GM23338 (cell line): ENCODE measurements at regions not wholly inside any gene's neighbourhood (a gene's known extent, or its start where the extent isn't known, plus 50 kb on each side); places are given as distances from the start of the nearest gene placed in this dataset.

Experiments
- ATAC-seq: fragments of 200-7000 bp; cut with Tn5 transposase; 3 replicates; pipeline ENCODE4 v1.9.1; 2020
- DNase-seq: peaks from one replicate; pipeline ENCODE4 v3.0.0-alpha.2; 2015; ENCODE audit warnings: low spot score
- H2AFZ ChIP-seq: fragments of 200-600 bp; sonication (generic); 2 replicates; pipeline ENCODE4 v1.8.0; 2016; ENCODE audit warnings: antibody characterized with exemption, mild to moderate bottlenecking, moderate library complexity
- H3F3A ChIP-seq: fragments of 200-600 bp; sonication (generic); replicated peaks from 2 replicates; pipeline ENCODE4 v1.8.0; 2017; ENCODE audit warnings: antibody characterized with exemption, mixed run types, low read depth
- H3K27ac ChIP-seq: fragments of 200-600 bp; sonication (generic); 2 replicates; pipeline ENCODE4 v1.6.1; 2016; ENCODE audit warnings: low read depth
- H3K27me3 ChIP-seq: fragments of 200-600 bp; sonication (generic); 2 replicates; pipeline ENCODE4 v1.8.0; 2016; ENCODE audit warnings: mild to moderate bottlenecking, mixed run types, moderate library complexity; ENCODE audit not compliant: insufficient read depth
- H3K36me3 ChIP-seq: fragments of 200-600 bp; sonication (generic); 2 replicates; pipeline ENCODE4 v1.8.0; 2016; ENCODE audit warnings: mild to moderate bottlenecking; ENCODE audit not compliant: insufficient read depth
- H3K4me1 ChIP-seq: fragments of 200-600 bp; sonication (generic); 2 replicates; pipeline ENCODE4 v1.8.0; 2016; ENCODE audit warnings: mild to moderate bottlenecking, moderate library complexity; ENCODE audit not compliant: insufficient read depth
- H3K4me2 ChIP-seq: fragments of 200-600 bp; sonication (generic); 2 replicates; pipeline ENCODE4 v1.7.1; 2017; ENCODE audit warnings: mixed run types
- H3K4me3 ChIP-seq: fragments of 200-600 bp; sonication (generic); 2 replicates; pipeline ENCODE4 v1.6.1; 2016; ENCODE audit warnings: mixed run types
- H3K79me2 ChIP-seq: fragments of 200-600 bp; sonication (generic); replicated peaks from 2 replicates; pipeline ENCODE4 v1.8.0; 2017; ENCODE audit warnings: mild to moderate bottlenecking; ENCODE audit not compliant: insufficient read depth
- H3K9me2 ChIP-seq: fragments of 200-600 bp; sonication (generic); 2 replicates; pipeline ENCODE4 v1.8.0; 2017; ENCODE audit not compliant: insufficient read depth
- H4K20me1 ChIP-seq: fragments of 200-600 bp; sonication (generic); replicated peaks from 2 replicates; pipeline ENCODE4 v1.8.0; 2017; ENCODE audit warnings: mild to moderate bottlenecking; ENCODE audit not compliant: insufficient read depth
- H3K27ac Mint-ChIP-seq: 2 replicates; pipeline ENCODE4 v1.8.0; 2020; ENCODE audit warnings: inconsistent platforms, mild to moderate bottlenecking, moderate library complexity, mixed read lengths
- H3K27me3 Mint-ChIP-seq: 3 replicates; pipeline ENCODE4 v1.8.0; 2022; ENCODE audit warnings: low read depth, mild to moderate bottlenecking, moderate library complexity, mixed read lengths, inconsistent platforms; ENCODE audit not compliant: insufficient read depth, poor library complexity
- H3K36me3 Mint-ChIP-seq: 3 replicates; pipeline ENCODE4 v1.8.0; 2021; ENCODE audit warnings: low read depth, mild to moderate bottlenecking, inconsistent platforms, moderate library complexity, mixed read lengths
- H3K4me1 Mint-ChIP-seq: 3 replicates; pipeline ENCODE4 v1.8.0; 2020; ENCODE audit warnings: mild to moderate bottlenecking, inconsistent platforms, mixed read lengths
- H3K4me3 Mint-ChIP-seq: 3 replicates; pipeline ENCODE4 v1.8.0; 2021; ENCODE audit warnings: moderate library complexity, mild to moderate bottlenecking, inconsistent platforms, mixed read lengths
- H3K9me3 Mint-ChIP-seq: 3 replicates; pipeline ENCODE4 v1.8.0; 2020; ENCODE audit warnings: moderate library complexity, mild to moderate bottlenecking, inconsistent platforms, mixed read lengths
- CREB1 ChIP-seq: fragments of 250-450 bp; sonication (Bioruptor Pico); IDR thresholded peaks from 2 replicates; pipeline ENCODE4 v1.5.0; 2020; ENCODE audit warnings: low read depth, mild to moderate bottlenecking, moderate library complexity
- CTCF ChIP-seq, 2 experiments: fragments of 200-600 bp in 1 of 2; sonication (generic) in 1 of 2; conservative IDR thresholded peaks; 2 replicates each; pipeline versions ENCODE4 v1.5.1 to v1.6.1; 2016 to 2017; ENCODE audit warnings: antibody characterized with exemption in 2 of 2, low read depth in 2 of 2, mild to moderate bottlenecking in 2 of 2, moderate library complexity in 1 of 2
- ETS1 ChIP-seq: IDR thresholded peaks from 2 replicates; pipeline ENCODE4 v1.6.1; 2016; ENCODE audit warnings: antibody characterized with exemption
- EZH2 ChIP-seq: fragments of 200-600 bp; sonication (generic); IDR thresholded peaks from one replicate; pipeline ENCODE4 v1.8.0; 2017; ENCODE audit warnings: antibody characterized with exemption, mild to moderate bottlenecking, low read depth; ENCODE audit not compliant: unreplicated experiment
- EZH2phosphoT487 ChIP-seq: fragments of 200-600 bp; sonication (generic); IDR thresholded peaks from one replicate; pipeline ENCODE4 v1.8.1; 2018; ENCODE audit warnings: antibody characterized with exemption; ENCODE audit not compliant: unreplicated experiment
- JUNB ChIP-seq: IDR thresholded peaks from one replicate; pipeline ENCODE4 v1.6.1; 2016; ENCODE audit warnings: antibody characterized with exemption; ENCODE audit not compliant: unreplicated experiment
- NANOG ChIP-seq: IDR thresholded peaks from 2 replicates; pipeline ENCODE4 v1.6.1; 2016; ENCODE audit warnings: antibody characterized with exemption, borderline replicate concordance
- POLR2AphosphoS5 ChIP-seq: IDR thresholded peaks from 2 replicates; pipeline ENCODE4 v1.6.1; 2016; ENCODE audit warnings: antibody characterized with exemption, low read depth
- REST ChIP-seq: IDR thresholded peaks from one replicate; pipeline ENCODE4 v1.6.1; 2018; ENCODE audit warnings: antibody characterized with exemption; ENCODE audit not compliant: unreplicated experiment
- STAT1 ChIP-seq: IDR thresholded peaks from one replicate; pipeline ENCODE4 v1.6.1; 2016; ENCODE audit warnings: antibody characterized with exemption; ENCODE audit not compliant: unreplicated experiment
- ZNF114 ChIP-seq: fragments of 250-450 bp; sonication (Bioruptor Pico); IDR thresholded peaks from 2 replicates; pipeline ENCODE4 v1.5.0; 2020; ENCODE audit warnings: mild to moderate bottlenecking, moderate library complexity
- ZNF331 ChIP-seq: fragments of 250-450 bp; sonication (Bioruptor Pico); IDR thresholded peaks from 2 replicates; pipeline ENCODE4 v1.5.0; 2020; ENCODE audit warnings: low read depth, mild to moderate bottlenecking, moderate library complexity
- ZNF462 ChIP-seq: fragments of 250-450 bp; sonication (Bioruptor Pico); IDR thresholded peaks from 2 replicates; pipeline ENCODE4 v1.5.0; 2020; ENCODE audit warnings: mild to moderate bottlenecking, moderate library complexity

- Mint-ChIP-seq H3K36me3 (no peaks in the 10 kb centered on the region; the same call in 2 of the 3 replicates), H3K4me3 (no peak overlapping the region), H3K9me3 (peaks cover 8% of the 10 kb centered on the region; the same call in 2 of the 3 replicates), H3K27ac (no peak overlapping the region), H3K27me3 (no peaks in the 10 kb centered on the region), H3K4me1 (peaks cover 15% of the 10 kb centered on the region)
- H3K27me3 ChIP-seq, result no peaks in the 10 kb centered on the region
- H3K36me3 ChIP-seq, result no peaks in the 10 kb centered on the region
- ATAC-seq (no peak), DNase-seq (no peak)
- H3K79me2 ChIP-seq, result no peaks in the 10 kb centered on the region
- H2AFZ ChIP-seq, result no peak overlapping the region
- no peaks in the 10 kb centered on the region for H3F3A ChIP-seq
- no peak overlapping the region for H3K4me2 ChIP-seq
- TF ChIP-seq CREB1 (CRISPR knock-in tag) (no peak), ZNF462 (CRISPR knock-in tag) (no peak), EZH2 (no peak), ZNF114 (CRISPR knock-in tag) (no peak), ZNF331 (CRISPR knock-in tag) (no peak), REST (no peak), CTCF (conservative IDR thresholded peaks at IDR 0.05; ENCODE audit: low read depth in 2 of 2) (no peak), ETS1 (no peak), POLR2AphosphoS5 (no peak), JUNB (no peak), NANOG (no peak), STAT1 (no peak), EZH2phosphoT487 (no peak)
- peaks cover 21% of the 10 kb centered on the region for H3K4me1 ChIP-seq
- H3K27ac ChIP-seq, result no peak overlapping the region
- H4K20me1 ChIP-seq, result no peaks in the 10 kb centered on the region
- 0 out of 2 replicates have a peak, but pooled peaks cover 4% of the 10 kb centered on the region for H3K9me2 ChIP-seq
- H3K4me3 ChIP-seq, result no peak overlapping the region
These were observed 142.0 kb downstream of the DLEU7 start for GRCh38 chr13:50701469-50701868.
